ENCODE measurements at regions not wholly inside any gene's neighbourhood (a gene's known extent, or its start where the extent isn't known, plus 50 kb on each side); places are given as distances from the start of the nearest gene placed in this dataset.

DNA sequence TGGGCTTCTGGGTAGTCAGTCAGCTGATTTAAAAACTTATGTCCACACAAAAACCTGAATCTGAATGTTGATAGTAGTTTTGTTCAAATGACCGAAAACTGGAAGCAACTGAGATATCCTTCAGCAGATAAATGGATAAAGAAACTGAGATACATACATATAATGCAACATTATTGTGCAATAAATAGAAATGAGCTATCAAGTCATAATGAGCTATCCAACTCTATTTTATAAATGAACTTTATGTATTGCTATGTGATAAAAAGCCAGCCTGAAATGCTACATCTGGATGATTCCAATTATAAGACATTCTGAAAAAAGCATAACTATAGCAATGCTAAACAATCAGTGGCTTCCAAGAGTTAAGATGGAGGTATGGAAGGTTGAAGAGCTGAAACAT lies 748.7 kb downstream of the TNS3 start:
- H3K4ac ChIP-seq (replicated peaks; ENCODE audit: insufficient read length, low read depth, low read length) = no peak overlapping the region
- ChIA-PET CTCF (ENCODE audit: partially characterized antibody) (no interaction called here), POLR2A (ENCODE audit: partially characterized antibody) (no interaction called here)
- H3K18ac ChIP-seq (ENCODE audit: extremely low read depth, low read length) = no peak overlapping the region
- no peak overlapping the region for H2BK15ac ChIP-seq (ENCODE audit: low read length)
- H4K5ac ChIP-seq (ENCODE audit: insufficient read length, low read depth, low read length) = no peak overlapping the region
- H3K4me1 ChIP-seq (replicated peaks in 1 of 4; ENCODE audit: control insufficient read depth in 3 of 4, insufficient read depth in 4 of 4, low read length in 3 of 4) = no peaks in the 10 kb centered on the region
- H2BK5ac ChIP-seq (ENCODE audit: low read depth, low read length) = no peak overlapping the region
- no peaks in the 10 kb centered on the region for H4K20me1 ChIP-seq (replicated peaks in 1 of 2; ENCODE audit: control insufficient read depth in 1 of 2, insufficient read depth in 2 of 2, low read length in 2 of 2)
- no peak overlapping the region for H2BK20ac ChIP-seq (ENCODE audit: low read length)
- H2AK5ac ChIP-seq (ENCODE audit: low read depth, low read length) = no peak overlapping the region
- no peaks in the 10 kb centered on the region for H3K36me3 ChIP-seq (ENCODE audit: control insufficient read depth in 2 of 4, insufficient read depth in 4 of 4, low read length in 3 of 4)
- no peaks in the 10 kb centered on the region for H3K23me2 ChIP-seq (ENCODE audit: low read depth, low read length)
- H3K79me1 ChIP-seq (ENCODE audit: low read depth, low read length) = no peaks in the 10 kb centered on the region
- H3K79me2 ChIP-seq (ENCODE audit: control insufficient read depth in 1 of 2, insufficient read depth in 2 of 2, low read length in 2 of 2) = no peaks in the 10 kb centered on the region
- 93% methylated on average over 1 of the region's 1 CpG; no CpG with 5 or more reads in 1 of the 2 experiments for WGBS, 2 experiments (ENCODE audit: extremely low coverage in 1 of 2, insufficient coverage in 1 of 2, insufficient read length in 1 of 2, insufficient replicate concordance in 2 of 2, low coverage in 1 of 2, low lambda C conversion rate in 2 of 2, missing lambda C conversion rate in 1 of 2)
- no peak overlapping the region for H4K91ac ChIP-seq (replicated peaks; ENCODE audit: insufficient read length, low read length)
- H3K9me3 ChIP-seq (ENCODE audit: insufficient read depth in 2 of 2, low read depth in 1 of 2, low read length in 1 of 2) = no peaks in the 10 kb centered on the region
- no peak overlapping the region for H3K14ac ChIP-seq (ENCODE audit: insufficient read length)
- no peak overlapping the region for H2BK12ac ChIP-seq (ENCODE audit: low read depth, low read length)
- DNase-seq (ENCODE audit: low read depth in 1 of 2, low spot score in 2 of 2) (no peak), FAIRE-seq (no peak)
- no peak overlapping the region for H3K23ac ChIP-seq (ENCODE audit: insufficient read length)
- H3K9ac ChIP-seq (replicated peaks in 1 of 4; ENCODE audit: extremely low read depth in 1 of 4, low read depth in 3 of 4, low read length in 3 of 4) = no peak overlapping the region
- no peak overlapping the region for H3K27ac ChIP-seq (ENCODE audit: low read depth, low read length)
- no peak overlapping the region for H2BK120ac ChIP-seq (replicated peaks; ENCODE audit: low read depth, low read length)
- no peaks in the 10 kb centered on the region for H3K27me3 ChIP-seq (replicated peaks in 1 of 4; ENCODE audit: control insufficient read depth in 3 of 4, extremely low read depth in 1 of 4, insufficient read depth in 3 of 4, low read length in 3 of 4)
- H2AFZ ChIP-seq (ENCODE audit: low read length) = no peak overlapping the region
- no peak overlapping the region for H3K56ac ChIP-seq (replicated peaks; ENCODE audit: insufficient read length, low read depth, low read length)
- no peak overlapping the region for H3K4me2 ChIP-seq (ENCODE audit: insufficient read depth in 1 of 2, low read depth in 2 of 2, low read length in 2 of 2)
- H4K8ac ChIP-seq (ENCODE audit: extremely low read depth, insufficient read depth, low read length) = no peak overlapping the region
- no peak overlapping the region for H3K4me3 ChIP-seq (ENCODE audit: extremely low read depth in 1 of 4, insufficient read depth in 2 of 4, low read depth in 3 of 4, low read length in 4 of 4)
- TF ChIP-seq POU5F1 (IDR thresholded peaks at IDR 0.05; ENCODE audit: low read depth, low read length) = no peak

Measured in H1 (cell line).